Activated CD4-positive, alpha-beta memory T cell treated with anti-CD3 and anti-CD28 coated beads, Interleukin-2, amount 10 ng/mL, durations not matched to agents 7 days and 5 days (primary cell): ENCODE measurements at regions not wholly inside any gene's neighbourhood (a gene's known extent, or its start where the extent isn't known, plus 50 kb on each side); places are given as distances from the start of the nearest gene placed in this dataset.

Experiments used
- CTCF ChIA-PET: fragments of 350-600 bp; sonication (Branson Sonifier 250); formaldehyde crosslinking; loops from one replicate; lab custom pipeline; 2021; ENCODE audit warnings: antibody characterized with exemption, inconsistent platforms; lab: Charles Lee
- POLR2A ChIA-PET: fragments of 350-600 bp; sonication (Branson Sonifier 250); formaldehyde crosslinking; loops from one replicate; lab custom pipeline; 2021; ENCODE audit warnings: antibody characterized with exemption; lab: Charles Lee
- DNase-seq: peaks from one replicate; pipeline ENCODE4 v3.0.0-alpha.2; 2020
- H3K27ac Mint-ChIP-seq: one replicate; pipeline ENCODE4 v1.8.0; 2021; ENCODE audit warnings: mild to moderate bottlenecking, mixed read lengths
- H3K27me3 Mint-ChIP-seq: one replicate; pipeline ENCODE4 v1.8.0; 2021; ENCODE audit warnings: mixed read lengths
- H3K36me3 Mint-ChIP-seq: one replicate; pipeline ENCODE4 v1.8.0; 2021; ENCODE audit warnings: low read depth, mixed read lengths
- H3K4me1 Mint-ChIP-seq: one replicate; pipeline ENCODE4 v1.8.0; 2021; ENCODE audit warnings: mixed read lengths
- H3K4me3 Mint-ChIP-seq: one replicate; pipeline ENCODE4 v1.8.0; 2021; ENCODE audit warnings: mild to moderate bottlenecking, mixed read lengths
- H3K9me3 Mint-ChIP-seq: one replicate; pipeline ENCODE4 v1.8.0; 2021; ENCODE audit warnings: mixed read lengths

DNA sequence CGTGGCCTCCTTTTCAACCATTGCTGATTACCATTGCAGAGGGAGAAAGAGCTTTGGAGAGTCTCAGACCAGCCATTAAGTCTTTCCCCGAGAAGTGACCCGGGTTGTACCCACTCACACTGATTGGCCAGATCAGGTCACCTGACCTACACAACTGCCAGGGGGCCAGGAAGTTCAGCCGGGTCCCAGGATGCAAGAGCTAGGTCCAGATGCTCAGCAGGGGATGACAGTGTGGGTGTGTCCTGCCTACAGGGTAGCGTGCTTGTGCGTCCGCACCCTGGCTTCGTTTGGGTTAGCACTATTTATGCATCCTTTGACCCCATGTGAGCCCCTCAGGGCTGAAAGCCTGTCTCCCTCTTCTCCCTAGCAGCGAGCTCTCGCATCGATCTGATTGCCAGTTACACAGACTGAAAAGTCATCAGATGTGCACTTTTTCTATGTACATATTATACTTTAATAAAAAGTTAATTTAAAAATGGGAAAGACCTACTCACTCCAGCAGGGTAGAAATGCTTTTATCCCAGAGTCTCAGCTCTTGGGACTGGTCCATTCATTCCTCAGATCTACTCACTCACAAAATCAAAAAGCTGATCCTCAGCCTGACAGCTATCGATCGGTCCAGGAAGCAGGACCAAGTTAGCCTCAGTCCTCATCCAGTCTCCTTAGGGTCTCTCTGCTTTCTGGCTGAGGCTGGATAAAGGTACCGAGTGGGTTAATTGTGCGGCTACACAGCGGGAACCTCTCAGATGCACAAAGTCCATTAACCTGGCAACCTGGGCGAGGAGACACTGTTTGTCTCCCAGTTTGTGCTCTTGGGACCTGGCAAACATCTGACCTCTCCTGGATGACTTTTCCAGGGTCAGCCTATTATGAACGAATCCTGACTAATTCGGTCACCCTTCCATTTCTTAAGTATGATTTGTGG is 68.0 kb downstream of the SERPINA3 start:
- ChIA-PET CTCF (no interaction called here), POLR2A (no interaction called here)
- peaks cover 2% of the 10 kb centered on the region for H3K27me3 Mint-ChIP-seq

GRCh38 chr14:94679106-94679810 is 67.1 kb downstream of the SERPINA3 start:
- Mint-ChIP-seq H3K4me1 (no peaks in the 10 kb centered on the region), H3K27ac (no peak overlapping the region), H3K4me3 (no peak overlapping the region), H3K27me3 (peaks cover 2% of the 10 kb centered on the region), H3K36me3 (no peaks in the 10 kb centered on the region), H3K9me3 (no peaks in the 10 kb centered on the region)
- ChIA-PET CTCF (interaction anchor here (1.1 kb wide), 1 partner anchor 11 kb away, joined by 3 read pairs; no protein-coding TSS in a partner anchor), POLR2A (no interaction called here)
- DNase-seq: no peak

More for the DNA sequence above, 68.0 kb downstream of the SERPINA3 start:
- Mint-ChIP-seq H3K9me3 (no peaks in the 10 kb centered on the region), H3K36me3 (no peaks in the 10 kb centered on the region), H3K27ac (no peak overlapping the region), H3K4me3 (no peak overlapping the region), H3K4me1 (no peaks in the 10 kb centered on the region)
- DNase-seq: no peak

DNA sequence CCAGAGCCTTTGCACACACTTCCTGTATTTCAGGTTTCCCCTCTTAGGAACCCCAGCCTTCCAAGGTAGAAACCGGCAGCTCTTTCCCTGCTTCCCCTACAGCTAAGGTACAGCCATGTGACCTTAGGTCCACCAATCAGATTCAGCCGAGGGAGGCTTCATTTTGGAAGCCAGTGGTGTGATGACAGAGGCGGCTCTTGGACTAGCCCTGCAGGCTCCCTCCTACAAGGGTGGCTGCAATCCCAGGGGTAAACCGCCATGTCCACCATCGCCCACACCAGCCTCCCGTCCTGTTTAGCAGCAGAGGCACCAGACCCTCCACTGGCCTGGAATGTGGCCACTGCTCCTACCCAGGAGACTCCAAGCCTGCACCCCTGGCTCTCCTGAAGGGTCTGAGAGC is 65.6 kb downstream of the SERPINA3 start:
- CTCF ChIA-PET: no interaction called here
- Mint-ChIP-seq H3K27me3 (peaks cover 2% of the 10 kb centered on the region), H3K4me3 (no peak overlapping the region), H3K36me3 (no peaks in the 10 kb centered on the region), H3K27ac (no peak overlapping the region), H3K9me3 (no peaks in the 10 kb centered on the region), H3K4me1 (no peaks in the 10 kb centered on the region)
- POLR2A ChIA-PET: no interaction called here
- peak; percentile 11 for DNase-seq

DNA sequence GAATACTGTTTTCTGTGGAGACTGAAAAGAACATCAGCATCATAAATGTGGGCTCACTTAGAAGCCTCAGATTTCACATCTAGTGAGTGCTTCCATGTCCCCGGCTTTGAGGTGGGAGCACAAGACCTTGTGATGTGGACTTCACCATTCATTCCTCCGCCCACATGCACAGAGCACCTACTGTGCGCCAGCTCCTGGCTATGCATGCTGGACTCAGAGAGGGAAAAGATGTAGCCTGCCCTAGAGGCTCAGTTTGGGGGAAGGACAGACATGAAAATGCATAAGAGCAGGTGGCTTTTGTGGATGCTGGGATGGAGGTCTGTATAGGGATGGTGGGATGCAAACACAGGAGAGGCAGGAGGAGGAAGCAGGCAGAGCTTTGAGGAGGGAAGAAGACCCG is 65.0 kb downstream of the SERPINA3 start:
- CTCF ChIA-PET: no interaction called here
- no peaks in the 10 kb centered on the region for H3K4me1 Mint-ChIP-seq
- POLR2A ChIA-PET: no interaction called here
- no peaks in the 10 kb centered on the region for H3K36me3 Mint-ChIP-seq
- DNase-seq: peak; percentile 1
- no peak overlapping the region for H3K4me3 Mint-ChIP-seq
- peaks cover 2% of the 10 kb centered on the region for H3K27me3 Mint-ChIP-seq
- H3K27ac Mint-ChIP-seq: no peak overlapping the region
- no peaks in the 10 kb centered on the region for H3K9me3 Mint-ChIP-seq

DNA sequence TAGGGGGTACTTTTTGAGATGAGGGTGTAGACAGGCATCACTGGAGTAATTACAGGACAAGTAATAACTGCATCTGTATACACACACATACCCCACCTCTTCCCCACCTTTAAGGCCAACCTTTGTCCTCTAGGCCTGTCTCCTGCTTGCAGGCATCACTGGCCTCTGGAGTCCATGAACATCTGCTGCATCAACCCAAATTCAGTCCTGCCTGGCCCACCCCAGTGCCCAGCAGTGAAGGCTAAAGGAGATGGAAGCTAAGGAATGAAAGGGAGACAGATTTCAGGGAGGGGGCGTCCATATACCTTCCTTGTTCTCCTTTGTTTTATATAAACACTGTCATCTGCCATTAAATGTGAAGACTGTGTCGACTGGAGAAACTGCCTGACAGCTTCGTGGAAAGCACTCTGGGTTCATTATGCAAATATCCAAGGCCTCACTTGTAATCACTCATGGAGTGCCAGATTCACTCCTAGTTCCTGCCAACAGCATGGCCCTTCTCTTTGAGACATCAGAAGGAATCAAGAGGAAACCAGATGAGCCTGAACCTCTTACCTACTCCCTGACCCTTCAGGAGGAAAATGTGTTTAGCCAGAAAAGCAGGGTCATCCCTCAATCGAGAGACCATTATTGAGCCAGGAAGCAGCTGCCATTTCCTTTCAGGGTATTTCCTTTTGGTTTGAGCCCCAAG is 64.4 kb downstream of the SERPINA3 start:
- no peaks in the 10 kb centered on the region for H3K36me3 Mint-ChIP-seq
- POLR2A ChIA-PET: no interaction called here
- H3K4me1 Mint-ChIP-seq: no peaks in the 10 kb centered on the region
- DNase-seq: no peak
- CTCF ChIA-PET: no interaction called here
- H3K27me3 Mint-ChIP-seq: peaks cover 2% of the 10 kb centered on the region
- H3K4me3 Mint-ChIP-seq: no peak overlapping the region
- no peak overlapping the region for H3K27ac Mint-ChIP-seq
- no peaks in the 10 kb centered on the region for H3K9me3 Mint-ChIP-seq

DNA sequence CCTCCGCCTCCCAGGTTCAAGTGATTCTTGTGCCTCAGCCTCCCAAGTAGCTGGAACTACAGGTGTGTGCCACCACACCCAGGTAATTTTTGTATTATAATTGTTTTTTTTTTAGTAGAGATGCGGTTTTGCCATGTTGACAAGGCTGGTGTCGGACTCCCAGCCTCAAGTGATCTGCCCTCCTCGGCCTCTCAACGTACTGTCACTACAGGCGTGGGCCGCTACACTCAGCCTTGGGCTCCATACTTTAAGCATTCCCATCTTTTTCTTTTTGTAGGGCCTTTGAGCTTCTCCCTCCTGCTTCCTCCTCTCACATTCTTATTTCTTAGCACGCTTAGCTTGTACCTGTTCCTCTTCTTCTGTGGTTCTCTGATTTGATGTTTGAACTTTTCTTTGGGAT is 62.8 kb downstream of the SERPINA3 start:
- CTCF ChIA-PET: interaction anchor here (0.7 to 1.5 kb wide), 2 partner anchors 13 to 21 kb away, joined by 3 read pairs; no protein-coding TSS in a partner anchor
- no peak overlapping the region for H3K27ac Mint-ChIP-seq
- peaks cover 3% of the 10 kb centered on the region for H3K27me3 Mint-ChIP-seq
- no peaks in the 10 kb centered on the region for H3K9me3 Mint-ChIP-seq
- no peaks in the 10 kb centered on the region for H3K36me3 Mint-ChIP-seq
- H3K4me3 Mint-ChIP-seq: no peak overlapping the region
- DNase-seq: peak; percentile 9
- POLR2A ChIA-PET: no interaction called here
- no peaks in the 10 kb centered on the region for H3K4me1 Mint-ChIP-seq

DNA sequence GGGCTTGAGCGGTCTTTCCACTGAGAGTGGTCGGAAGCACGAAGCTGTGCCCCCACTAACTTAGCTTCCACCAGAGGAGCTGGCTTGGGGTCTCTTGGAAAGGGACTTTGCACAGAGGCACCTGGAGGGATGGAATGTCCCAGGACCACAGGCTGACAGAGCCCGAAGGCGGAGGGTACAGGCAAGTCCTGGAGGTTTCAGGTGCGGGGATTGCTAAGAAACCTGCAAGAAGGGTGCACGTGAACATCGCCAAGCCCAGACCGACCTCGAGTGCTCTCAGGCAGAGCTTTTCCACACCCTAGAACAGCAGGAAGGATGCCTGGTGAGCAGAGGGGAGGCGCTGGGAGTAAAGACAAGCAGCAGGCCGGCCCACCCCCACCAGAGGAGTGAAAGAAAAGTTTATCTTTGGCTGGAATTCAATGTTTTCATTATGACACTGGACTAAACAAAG is 61.6 kb downstream of the SERPINA3 start:
- H3K9me3 Mint-ChIP-seq: no peaks in the 10 kb centered on the region
- DNase-seq: no peak
- no peak overlapping the region for H3K4me3 Mint-ChIP-seq
- ChIA-PET CTCF (no interaction called here), POLR2A (no interaction called here)
- no peaks in the 10 kb centered on the region for H3K36me3 Mint-ChIP-seq
- peaks cover 4% of the 10 kb centered on the region for H3K27me3 Mint-ChIP-seq
- no peak overlapping the region for H3K27ac Mint-ChIP-seq
- no peaks in the 10 kb centered on the region for H3K4me1 Mint-ChIP-seq
